ENCODE measurements at regions not wholly inside any gene's neighbourhood (a gene's known extent, or its start where the extent isn't known, plus 50 kb on each side); places are given as distances from the start of the nearest gene placed in this dataset.

- Histone ChIP-seq H3K9me3 (ENCODE audit: control insufficient read depth in 2 of 3, insufficient read depth in 1 of 3, low read length in 3 of 3) (no peaks in the 10 kb centered on the region), H3K36me3 (ENCODE audit: control insufficient read depth in 2 of 3, insufficient read depth in 3 of 3, low read length in 3 of 3) (no peaks in the 10 kb centered on the region), H3K27me3 (ENCODE audit: control insufficient read depth, insufficient read depth, low read length) (no peaks in the 10 kb centered on the region), H3K4me3 (ENCODE audit: low read length in 3 of 3) (no peak overlapping the region), H3K27ac (ENCODE audit: low read depth in 2 of 2, low read length in 2 of 2) (no peak overlapping the region), H3K9ac (ENCODE audit: low read length in 3 of 3) (no peak overlapping the region), H3K4me1 (ENCODE audit: control insufficient read depth in 2 of 3, insufficient read depth in 2 of 3, low read depth in 1 of 3, low read length in 3 of 3) (no peaks in the 10 kb centered on the region)
- FAIRE-seq (no peak), DNase-seq (peak in 4 of 5 donors; percentile 52 to 84 (median 68))
- intact Hi-C loops (cut with DNase I), result loop anchor here (10.0 kb wide), 1 partner anchor 667 kb away; no protein-coding TSS in a partner anchor
- TF ChIP-seq CTCF (IDR thresholded peaks at IDR 0.05; ENCODE audit: borderline replicate concordance, extremely low read depth, insufficient read depth), result peak; percentile 64
Measured at GRCh38 chr16:48687421-48688038, 77.5 kb upstream of the N4BP1 start.

GRCh38 chr16:48684148-48684547 lies 74.2 kb upstream of the N4BP1 start:
- no peak overlapping the region for H3K4me3 ChIP-seq (ENCODE audit: low read length in 3 of 3)
- H3K27ac ChIP-seq (ENCODE audit: low read depth in 2 of 2, low read length in 2 of 2), result no peak overlapping the region
- H3K36me3 ChIP-seq (ENCODE audit: control insufficient read depth in 2 of 3, insufficient read depth in 3 of 3, low read length in 3 of 3), result no peaks in the 10 kb centered on the region
- no peaks in the 10 kb centered on the region for H3K27me3 ChIP-seq (ENCODE audit: control insufficient read depth, insufficient read depth, low read length)
- H3K9me3 ChIP-seq (ENCODE audit: control insufficient read depth in 2 of 3, insufficient read depth in 1 of 3, low read length in 3 of 3), result no peaks in the 10 kb centered on the region
- no peaks in the 10 kb centered on the region for H3K4me1 ChIP-seq (ENCODE audit: control insufficient read depth in 2 of 3, insufficient read depth in 2 of 3, low read depth in 1 of 3, low read length in 3 of 3)
- intact Hi-C loops (cut with DNase I), result loop anchor here (10.0 kb wide), 1 partner anchor 671 kb away; no protein-coding TSS in a partner anchor
- no peak for TF ChIP-seq CTCF (IDR thresholded peaks at IDR 0.05; ENCODE audit: borderline replicate concordance, extremely low read depth, insufficient read depth)
- FAIRE-seq, result no peak
- H3K9ac ChIP-seq (ENCODE audit: low read length in 3 of 3), result no peak overlapping the region
- DNase-seq, result no peak

- no peaks in the 10 kb centered on the region for H3K36me3 ChIP-seq (ENCODE audit: control insufficient read depth in 2 of 3, insufficient read depth in 3 of 3, low read length in 3 of 3)
- intact Hi-C loops (cut with DNase I), result loop anchor here (10.0 kb wide), 1 partner anchor 672 kb away; no protein-coding TSS in a partner anchor
- H3K4me1 ChIP-seq (ENCODE audit: control insufficient read depth in 2 of 3, insufficient read depth in 2 of 3, low read depth in 1 of 3, low read length in 3 of 3), result no peaks in the 10 kb centered on the region
- no peaks in the 10 kb centered on the region for H3K9me3 ChIP-seq (ENCODE audit: control insufficient read depth in 2 of 3, insufficient read depth in 1 of 3, low read length in 3 of 3)
- H3K4me3 ChIP-seq (ENCODE audit: low read length in 3 of 3), result no peak overlapping the region
- no peak overlapping the region for H3K27ac ChIP-seq (ENCODE audit: low read depth in 2 of 2, low read length in 2 of 2)
- H3K27me3 ChIP-seq (ENCODE audit: control insufficient read depth, insufficient read depth, low read length), result no peaks in the 10 kb centered on the region
- DNase-seq, result no peak
- no peak overlapping the region for H3K9ac ChIP-seq (ENCODE audit: low read length in 3 of 3)
- FAIRE-seq, result no peak
- no peak for TF ChIP-seq CTCF (IDR thresholded peaks at IDR 0.05; ENCODE audit: borderline replicate concordance, extremely low read depth, insufficient read depth)
Measured at GRCh38 chr16:48682971-48683370, 73.0 kb upstream of the N4BP1 start.
